Stimulated activated CD4-positive, alpha-beta T cell treated with anti-CD3 and anti-CD28 coated beads, Interleukin-2, amount 100 ng/mL, for 24 hours (primary cell): ENCODE measurements at regions not wholly inside any gene's neighbourhood (a gene's known extent, or its start where the extent isn't known, plus 50 kb on each side); places are given as distances from the start of the nearest gene placed in this dataset.

Experiments
- DNase-seq, 2 donors: peaks; one replicate each; pipeline ENCODE4 v3.0.0-alpha.2; 2020

- DNase-seq: no peak
These were observed 941.2 kb downstream of the SUCLG1 start for GRCh38 chr2:83517727-83518368.

DNA sequence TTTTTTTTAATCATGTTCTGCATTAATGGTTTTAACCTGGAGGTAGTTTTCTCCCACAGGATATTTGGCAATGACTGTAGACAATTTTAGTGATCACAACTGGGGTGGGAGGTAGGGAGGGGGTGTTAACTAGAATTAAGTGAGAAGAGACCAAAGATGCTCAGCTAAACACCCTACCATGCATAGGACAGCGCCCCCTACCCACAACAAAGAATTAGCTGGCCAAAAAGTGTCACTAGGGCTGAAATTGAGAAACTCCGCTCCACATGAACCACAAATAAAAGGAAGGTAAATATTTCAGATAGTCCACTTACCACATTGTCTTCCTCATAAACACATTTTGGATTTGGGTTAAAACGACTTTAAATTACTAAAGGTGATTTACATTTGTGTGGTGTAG, 942.6 kb downstream of the SUCLG1 start:
- DNase-seq: no peak

GRCh38 chr2:83487451-83487850, 971.6 kb downstream of the SUCLG1 start:
- no peak for DNase-seq

- no peak for DNase-seq
These were observed 977.6 kb downstream of the SUCLG1 start for GRCh38 chr2:83481436-83481835.

DNA sequence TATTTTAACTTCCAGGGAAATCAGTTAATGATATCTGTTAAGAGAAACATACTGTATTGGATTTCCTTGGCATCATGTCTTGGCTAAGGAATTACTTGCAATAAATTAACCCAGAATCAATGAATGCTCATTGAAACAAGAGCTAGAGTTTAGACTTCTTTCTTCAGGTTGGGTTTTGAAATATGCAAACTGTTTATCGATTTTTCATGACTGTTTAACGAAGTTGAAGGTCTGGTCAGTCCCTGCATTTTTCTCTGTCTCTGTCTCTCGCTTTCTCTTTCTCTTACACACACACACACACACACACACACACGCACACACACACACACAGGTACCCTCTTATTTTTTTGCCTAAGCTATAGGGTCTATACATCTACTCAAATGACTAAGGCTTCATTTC, 981.0 kb downstream of the SUCLG1 start:
- DNase-seq: no peak

GRCh38 chr2:83475371-83475770, 983.7 kb downstream of the SUCLG1 start:
- DNase-seq: no peak

GRCh38 chr2:83471655-83472054, 987.4 kb downstream of the SUCLG1 start:
- no peak for DNase-seq

DNA sequence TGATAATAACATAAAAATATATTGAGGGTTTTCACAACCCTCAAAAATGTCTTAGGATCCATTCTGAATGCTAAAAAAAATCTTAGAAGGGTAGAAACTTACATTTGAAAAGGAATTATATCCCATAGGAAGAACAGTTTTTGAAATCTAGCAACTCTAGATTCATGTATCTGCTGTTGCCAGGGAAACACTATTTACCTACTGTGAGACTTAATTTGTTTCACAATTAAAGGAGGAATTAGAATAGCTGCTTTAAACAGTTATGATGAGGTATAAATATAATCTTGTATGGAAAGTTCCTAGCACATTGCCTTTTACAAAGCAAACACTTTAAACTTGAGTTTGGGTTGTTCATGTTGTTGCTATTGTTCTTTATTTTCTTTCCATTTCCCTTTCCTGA, 988.2 kb downstream of the SUCLG1 start:
- DNase-seq: no peak

DNA sequence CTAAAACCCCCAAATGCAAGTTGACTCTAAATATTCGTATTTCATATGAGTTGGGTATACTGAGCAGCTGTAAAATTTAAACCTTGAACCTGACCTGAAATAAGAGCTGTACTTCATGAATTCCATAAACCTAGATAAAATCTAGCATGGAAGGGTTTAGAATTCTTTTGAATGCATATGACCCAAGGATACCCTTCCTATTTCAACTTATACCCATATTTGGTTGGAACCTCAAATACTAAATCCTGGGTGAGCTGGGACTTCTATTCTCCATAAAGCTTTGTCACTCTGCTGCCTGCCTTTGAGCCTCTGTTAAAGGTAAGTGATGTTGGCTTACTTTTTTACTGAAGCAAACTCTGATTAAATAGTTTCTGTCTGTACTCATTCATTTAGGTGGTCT, 994.6 kb downstream of the SUCLG1 start:
- DNase-seq: no peak

- no peak for DNase-seq
These were observed 996.2 kb downstream of the SUCLG1 start for GRCh38 chr2:83462881-83463280.

GRCh38 chr2:83461135-83461534, 997.9 kb downstream of the SUCLG1 start:
- DNase-seq: no peak

- no peak for DNase-seq
These were observed 999.6 kb downstream of the SUCLG1 start for GRCh38 chr2:83459456-83459855.

- no peak for DNase-seq
These were observed 1023.1 kb downstream of the SUCLG1 start for GRCh38 chr2:83435989-83436388.

- no peak for DNase-seq
These were observed 1038.1 kb downstream of the SUCLG1 start for GRCh38 chr2:83420993-83421392.

GRCh38 chr2:83394134-83394904, 1064.8 kb downstream of the SUCLG1 start:
- DNase-seq: no peak

DNA sequence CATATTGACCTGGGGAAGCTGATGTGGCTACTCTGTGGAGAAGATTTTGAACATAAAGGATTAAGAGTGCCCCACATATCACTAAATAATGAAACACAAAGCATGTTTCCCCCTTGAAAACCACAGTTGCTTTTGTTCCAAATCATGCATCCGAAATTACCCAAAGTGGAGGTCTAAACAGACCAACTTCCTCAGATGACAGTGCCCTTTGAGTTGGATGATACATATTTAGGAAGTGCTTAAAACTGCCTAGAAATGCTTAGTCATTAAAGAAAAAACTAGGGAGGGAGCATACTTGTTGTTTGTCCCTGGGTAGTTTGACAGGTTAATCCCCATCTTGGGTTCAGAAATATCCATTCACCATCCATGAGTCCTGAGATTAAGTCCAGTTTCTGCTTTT, 1070.3 kb downstream of the SUCLG1 start:
- no peak for DNase-seq

GRCh38 chr2:83386549-83386948, 1072.5 kb downstream of the SUCLG1 start:
- DNase-seq: no peak

DNA sequence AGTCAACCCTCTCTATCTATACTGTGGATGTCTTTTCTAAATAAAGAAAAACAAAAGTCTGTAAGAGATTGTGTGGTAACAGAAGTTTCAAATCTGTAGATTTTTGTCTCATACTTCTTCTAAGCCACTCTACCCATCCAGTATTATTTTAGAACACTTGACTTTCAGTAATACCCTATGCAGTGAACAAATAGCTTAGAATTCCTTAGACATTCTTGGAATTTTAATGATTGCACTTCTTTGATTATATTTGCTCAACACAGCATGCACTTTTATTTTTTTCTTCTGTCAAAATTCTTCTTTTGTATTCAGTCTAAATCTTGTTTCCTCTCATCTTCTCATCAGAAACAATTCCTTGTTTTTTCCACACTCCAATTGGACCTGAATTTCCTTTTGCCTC, 1080.2 kb downstream of the SUCLG1 start:
- no peak for DNase-seq

DNA sequence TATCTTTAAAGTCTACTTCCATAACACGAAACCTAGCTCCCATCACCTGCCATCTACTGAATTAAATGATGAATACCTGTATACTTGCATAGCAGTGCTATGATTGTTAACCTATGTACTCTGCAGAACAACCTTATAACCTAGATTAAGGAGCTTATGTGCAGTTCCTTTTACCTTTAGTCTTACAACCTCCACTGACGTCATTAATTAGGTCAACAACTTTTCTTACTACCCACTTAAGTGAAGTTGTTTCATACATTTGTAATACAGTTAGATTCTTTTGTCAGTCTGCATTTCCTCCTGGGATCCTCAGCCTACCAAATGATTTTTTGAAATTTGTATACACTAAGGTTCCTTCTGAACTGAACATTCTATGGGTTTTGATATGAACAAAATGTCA, 1082.3 kb downstream of the SUCLG1 start:
- no peak for DNase-seq

DNA sequence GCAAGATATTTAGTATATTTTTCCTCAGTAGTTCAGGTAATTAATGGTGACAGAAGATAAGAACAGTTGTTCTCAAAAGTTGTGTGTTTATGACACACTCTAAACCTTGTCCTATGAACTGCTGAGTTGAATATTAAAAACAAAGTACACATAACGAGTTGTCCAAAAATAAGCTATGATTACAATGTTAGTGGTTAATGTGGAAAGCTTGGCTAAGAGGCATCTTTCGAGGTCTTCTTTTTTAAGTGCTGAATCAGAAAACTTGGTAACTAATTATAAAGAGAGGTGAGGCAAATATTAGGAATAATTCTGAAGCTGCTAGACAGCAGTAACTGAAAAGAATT, 1088.7 kb downstream of the SUCLG1 start:
- DNase-seq: no peak

- no peak for DNase-seq
These were observed 1089.3 kb downstream of the SUCLG1 start for GRCh38 chr2:83369601-83370418.

- no peak for DNase-seq
These were observed 1090.2 kb downstream of the SUCLG1 start for GRCh38 chr2:83368916-83369315.

DNA sequence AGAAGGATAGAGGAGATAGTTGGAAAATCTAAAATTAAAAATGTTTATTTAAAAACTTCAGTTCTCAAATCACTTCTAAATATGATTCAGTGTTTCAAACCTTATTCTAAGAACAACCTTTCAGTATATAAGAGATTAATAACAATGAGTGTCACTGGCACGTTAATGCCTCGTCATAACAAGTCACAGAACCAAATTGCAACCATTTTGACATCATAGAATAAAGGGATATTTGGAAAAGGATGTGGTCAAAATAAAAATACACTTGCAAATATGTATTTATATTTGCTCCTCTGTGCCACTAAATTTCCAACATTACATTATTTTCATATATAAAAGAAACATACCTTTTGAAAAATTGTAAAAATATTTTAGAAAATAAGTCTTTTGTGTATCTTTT, 1090.6 kb downstream of the SUCLG1 start:
- no peak for DNase-seq

DNA sequence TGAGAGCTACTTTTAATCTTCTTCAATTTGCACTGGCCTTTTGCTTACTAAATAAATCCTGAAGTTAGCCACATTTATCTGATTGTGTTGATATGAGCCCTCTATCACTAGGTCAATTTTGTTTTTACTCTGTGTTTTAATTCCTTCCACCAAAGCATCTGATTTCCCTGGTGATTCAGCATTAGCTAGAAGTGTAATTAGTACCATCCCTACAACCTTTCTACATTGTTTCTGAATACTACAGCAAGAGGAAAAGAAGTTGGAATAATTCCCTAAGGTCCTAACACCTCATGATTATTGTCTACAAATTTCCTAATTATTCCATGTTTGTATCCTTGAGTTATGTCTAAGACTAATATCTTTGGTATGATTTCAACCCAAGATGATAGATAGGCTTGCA, 1093.6 kb downstream of the SUCLG1 start:
- no peak for DNase-seq
